GM19324 (cell line): ENCODE measurements at regions not wholly inside any gene's neighbourhood (a gene's known extent, or its start where the extent isn't known, plus 50 kb on each side); places are given as distances from the start of the nearest gene placed in this dataset.
"Not testable (repeated sequence)": the region's sequence is repeated elsewhere in the genome, so short reads cannot be mapped to it uniquely, and the experiment has no call there.

Experiments used
- ATAC-seq: cut with Tn5 transposase; IDR thresholded peaks from one replicate; pipeline ENCODE4 v1.9.1; 2021; ENCODE audit warnings: mild to moderate bottlenecking, moderate library complexity; ENCODE audit not compliant: unreplicated experiment, low FRiP score

- no peak for ATAC-seq
These were observed 301.3 kb downstream of the SIPA1L2 start for GRCh38 chr1:232328486-232329102.

- no peak for ATAC-seq
These were observed 302.0 kb downstream of the SIPA1L2 start for GRCh38 chr1:232327899-232328298.

GRCh38 chr1:232327269-232327668 is 302.7 kb downstream of the SIPA1L2 start:
- no peak for ATAC-seq

GRCh38 chr1:232322162-232322734 is 307.7 kb downstream of the SIPA1L2 start:
- ATAC-seq: no peak

GRCh38 chr1:232319518-232320210 is 310.3 kb downstream of the SIPA1L2 start:
- no peak for ATAC-seq

GRCh38 chr1:232319072-232319471 is 310.9 kb downstream of the SIPA1L2 start:
- ATAC-seq: no peak

- ATAC-seq: no peak
These were observed 311.8 kb downstream of the SIPA1L2 start for GRCh38 chr1:232318143-232318542.

GRCh38 chr1:232317350-232317749 is 312.6 kb downstream of the SIPA1L2 start:
- ATAC-seq: no peak

- ATAC-seq: no peak
These were observed 313.1 kb downstream of the SIPA1L2 start for GRCh38 chr1:232316864-232317263.

- ATAC-seq: not testable (repeated sequence)
These were observed 316.1 kb downstream of the SIPA1L2 start for GRCh38 chr1:232313876-232314275.

GRCh38 chr1:232310541-232310940 is 319.4 kb downstream of the SIPA1L2 start:
- ATAC-seq: no peak

- ATAC-seq: no peak
These were observed 321.3 kb downstream of the SIPA1L2 start for GRCh38 chr1:232308616-232309015.

- no peak for ATAC-seq
These were observed 322.5 kb downstream of the SIPA1L2 start for GRCh38 chr1:232307296-232308017.

- ATAC-seq: no peak
These were observed 323.5 kb downstream of the SIPA1L2 start for GRCh38 chr1:232306269-232306961.

- ATAC-seq: no peak
These were observed 324.9 kb downstream of the SIPA1L2 start for GRCh38 chr1:232305050-232305449.

- no peak for ATAC-seq
These were observed 326.7 kb downstream of the SIPA1L2 start for GRCh38 chr1:232303222-232303620.

- ATAC-seq: no peak
These were observed 327.3 kb downstream of the SIPA1L2 start for GRCh38 chr1:232302376-232303221.

- no peak for ATAC-seq
These were observed 328.7 kb downstream of the SIPA1L2 start for GRCh38 chr1:232301246-232301645.

GRCh38 chr1:232300466-232300865 is 329.5 kb downstream of the SIPA1L2 start:
- no peak for ATAC-seq

- no peak for ATAC-seq
These were observed 333.5 kb downstream of the SIPA1L2 start for GRCh38 chr1:232296461-232296860.
